A673 (cell line): ENCODE measurements at regions not wholly inside any gene's neighbourhood (a gene's known extent, or its start where the extent isn't known, plus 50 kb on each side); places are given as distances from the start of the nearest gene placed in this dataset.

ENCODE experiments used
- BruUV-seq: library from RNA; stranded (reverse); fragments of 400-500 nt; replicated peaks from 2 replicates; lab custom pipeline; 2021; lab: Mats Ljungman, UMichigan
- CTCF ChIA-PET: fragments of 300-600 bp; sonication (Branson Sonifier 250); formaldehyde crosslinking; loops from one replicate; lab custom pipeline; 2022; ENCODE audit warnings: antibody characterized with exemption; lab: Charles Lee
- POLR2A ChIA-PET: fragments of 300-600 bp; sonication (Branson Sonifier 250); formaldehyde crosslinking; loops from one replicate; lab custom pipeline; 2022; ENCODE audit warnings: antibody characterized with exemption; ENCODE audit not compliant: low non-redundant PET; lab: Charles Lee
- DNase-seq: peaks from one replicate; pipeline ENCODE4 v3.0.0-alpha.2; 2015; ENCODE audit warnings: low spot score
- H3K27ac ChIP-seq: fragments of 200-600 bp; sonication (generic); 2 replicates; pipeline ENCODE4 v1.5.1; 2016; ENCODE audit warnings: mixed run types, low read depth, mild to moderate bottlenecking, mixed read lengths, antibody characterized with exemption, low read length; ENCODE audit not compliant: poor library complexity, severe bottlenecking
- H3K27me3 ChIP-seq: fragments of 200-600 bp; sonication (generic); replicated peaks from 2 replicates; pipeline ENCODE4 v1.6.1; 2017; ENCODE audit warnings: mixed run types, low read depth, mild to moderate bottlenecking, mixed read lengths, antibody characterized with exemption, low read length; ENCODE audit not compliant: insufficient read depth, poor library complexity
- H3K36me3 ChIP-seq: fragments of 200-600 bp; sonication (generic); 2 replicates; pipeline ENCODE4 v1.6.1; 2016; ENCODE audit warnings: mixed run types, mild to moderate bottlenecking, mixed read lengths, antibody characterized with exemption, low read length; ENCODE audit not compliant: insufficient read depth, poor library complexity, severe bottlenecking
- H3K4me1 ChIP-seq: fragments of 200-600 bp; sonication (generic); 2 replicates; pipeline ENCODE4 v1.6.1; 2017; ENCODE audit warnings: mixed run types, mild to moderate bottlenecking, mixed read lengths, antibody characterized with exemption, low read length; ENCODE audit not compliant: insufficient read depth, poor library complexity, severe bottlenecking
- H3K4me3 ChIP-seq: fragments of 200-600 bp; sonication (generic); 2 replicates; pipeline ENCODE4 v1.5.1; 2016; ENCODE audit warnings: low read depth, mixed run types, mild to moderate bottlenecking, mixed read lengths, low read length; ENCODE audit not compliant: poor library complexity, severe bottlenecking
- H3K9me3 ChIP-seq: fragments of 200-600 bp; sonication (generic); 2 replicates; pipeline ENCODE4 v1.6.1; 2016; ENCODE audit warnings: mixed run types, low read depth, mild to moderate bottlenecking, mixed read lengths, antibody characterized with exemption, low read length; ENCODE audit not compliant: poor library complexity, severe bottlenecking
- CTCF ChIP-seq: fragments of 300-800, 200-600 bp; sonication (generic); conservative IDR thresholded peaks from 2 replicates; pipeline ENCODE4 v1.5.1; 2017; ENCODE audit warnings: low read depth, mild to moderate bottlenecking, antibody characterized with exemption, low read length, moderate library complexity, mixed read lengths
- EZH2 ChIP-seq: fragments of 200-600 bp; sonication (generic); IDR thresholded peaks from 2 replicates; pipeline ENCODE4 v1.6.1; 2017; ENCODE audit warnings: borderline replicate concordance, low read depth, mild to moderate bottlenecking, mixed read lengths, antibody characterized with exemption, low read length; ENCODE audit not compliant: poor library complexity, severe bottlenecking
- intact Hi-C: fragments of 100-400 bp; cut with micrococcal nuclease; formaldehyde crosslinking; loops from one replicate; pipeline ENCODE4 v1.10.0; 2022; ENCODE audit not compliant: unreplicated experiment

- peaks cover 38% of the 10 kb centered on the region for H3K27me3 ChIP-seq
- no peak overlapping the region for H3K4me3 ChIP-seq
- no peak for TF ChIP-seq CTCF
- TF ChIP-seq EZH2, result no peak
- POLR2A ChIA-PET, result no interaction called here
- intact Hi-C loops, result no loop called here
- DNase-seq, result no peak
- H3K36me3 ChIP-seq, result no peaks in the 10 kb centered on the region
- no peaks in the 10 kb centered on the region for H3K4me1 ChIP-seq
- no TSS peak for BruUV-seq
- CTCF ChIA-PET, result no interaction called here
- no peaks in the 10 kb centered on the region for H3K9me3 ChIP-seq
- H3K27ac ChIP-seq, result no peak overlapping the region
Observed at GRCh38 chr10:104517946-104518345, 123.1 kb upstream of the SORCS3 start.

- POLR2A ChIA-PET, result no interaction called here
Observed at GRCh38 chr10:104518891-104519290, 122.2 kb upstream of the SORCS3 start.

GRCh38 chr10:104520653-104521052 is 120.4 kb upstream of the SORCS3 start:
- Histone ChIP-seq H3K4me3 (no peak overlapping the region), H3K27ac (no peak overlapping the region), H3K36me3 (no peaks in the 10 kb centered on the region), H3K27me3 (peaks cover 22% of the 10 kb centered on the region), H3K9me3 (no peaks in the 10 kb centered on the region), H3K4me1 (no peaks in the 10 kb centered on the region)
- no TSS peak for BruUV-seq
- no peak for TF ChIP-seq CTCF
- TF ChIP-seq EZH2, result no peak
- intact Hi-C loops, result no loop called here
- no peak for DNase-seq
- ChIA-PET CTCF (no interaction called here), POLR2A (no interaction called here)

More at GRCh38 chr10:104518891-104519290, 122.2 kb upstream of the SORCS3 start:
- intact Hi-C loops, result no loop called here
- Histone ChIP-seq H3K27ac (no peak overlapping the region), H3K9me3 (no peaks in the 10 kb centered on the region), H3K27me3 (peaks cover 36% of the 10 kb centered on the region), H3K4me1 (no peaks in the 10 kb centered on the region), H3K36me3 (no peaks in the 10 kb centered on the region), H3K4me3 (no peak overlapping the region)
- no peak for TF ChIP-seq CTCF
- no peak for TF ChIP-seq EZH2
- no peak for DNase-seq
- no TSS peak for BruUV-seq
- CTCF ChIA-PET, result no interaction called here
